HL-60 (cell line): ENCODE measurements at regions not wholly inside any gene's neighbourhood (a gene's known extent, or its start where the extent isn't known, plus 50 kb on each side); places are given as distances from the start of the nearest gene placed in this dataset.

ENCODE experiments used
- POLR2AphosphoS5 ChIP-seq: IDR thresholded peaks from 2 replicates; pipeline ENCODE4 v1.6.1; 2012; ENCODE audit warnings: low read depth
- TF ChIP-seq, protein P1 (sequence below): IDR thresholded peaks from one replicate; pipeline ENCODE4 v1.5.1; 2011; ENCODE audit warnings: low read length, control low read depth, inconsistent platforms; ENCODE audit not compliant: insufficient read depth
- TF ChIP-seq, protein P2 (sequence below): IDR thresholded peaks from 2 replicates; pipeline ENCODE4 v1.6.1; 2012; ENCODE audit warnings: low read depth; ENCODE audit not compliant: insufficient replicate concordance

DNA sequence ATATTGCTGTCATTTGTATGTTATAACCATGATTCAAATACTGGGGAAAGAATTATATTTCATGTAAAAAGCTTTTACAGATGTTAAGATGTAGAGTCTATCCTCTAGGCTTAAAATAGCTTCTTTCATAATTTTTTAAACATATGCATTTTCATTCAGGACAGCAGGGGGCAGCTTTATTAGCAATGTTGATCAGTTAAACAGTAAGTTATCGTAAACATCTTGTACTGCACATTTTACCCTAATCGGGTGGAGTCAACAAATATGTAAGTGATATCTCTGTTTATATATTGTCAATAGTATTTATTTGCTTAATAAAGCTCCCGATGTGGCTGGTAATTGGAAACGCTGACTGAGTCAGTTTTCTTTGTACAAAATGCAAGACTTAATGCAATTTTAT is 142.5 kb upstream of the MED14 start:
- TF ChIP-seq, protein P1, sequence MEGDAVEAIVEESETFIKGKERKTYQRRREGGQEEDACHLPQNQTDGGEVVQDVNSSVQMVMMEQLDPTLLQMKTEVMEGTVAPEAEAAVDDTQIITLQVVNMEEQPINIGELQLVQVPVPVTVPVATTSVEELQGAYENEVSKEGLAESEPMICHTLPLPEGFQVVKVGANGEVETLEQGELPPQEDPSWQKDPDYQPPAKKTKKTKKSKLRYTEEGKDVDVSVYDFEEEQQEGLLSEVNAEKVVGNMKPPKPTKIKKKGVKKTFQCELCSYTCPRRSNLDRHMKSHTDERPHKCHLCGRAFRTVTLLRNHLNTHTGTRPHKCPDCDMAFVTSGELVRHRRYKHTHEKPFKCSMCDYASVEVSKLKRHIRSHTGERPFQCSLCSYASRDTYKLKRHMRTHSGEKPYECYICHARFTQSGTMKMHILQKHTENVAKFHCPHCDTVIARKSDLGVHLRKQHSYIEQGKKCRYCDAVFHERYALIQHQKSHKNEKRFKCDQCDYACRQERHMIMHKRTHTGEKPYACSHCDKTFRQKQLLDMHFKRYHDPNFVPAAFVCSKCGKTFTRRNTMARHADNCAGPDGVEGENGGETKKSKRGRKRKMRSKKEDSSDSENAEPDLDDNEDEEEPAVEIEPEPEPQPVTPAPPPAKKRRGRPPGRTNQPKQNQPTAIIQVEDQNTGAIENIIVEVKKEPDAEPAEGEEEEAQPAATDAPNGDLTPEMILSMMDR = no peak
- TF ChIP-seq, protein P2, sequence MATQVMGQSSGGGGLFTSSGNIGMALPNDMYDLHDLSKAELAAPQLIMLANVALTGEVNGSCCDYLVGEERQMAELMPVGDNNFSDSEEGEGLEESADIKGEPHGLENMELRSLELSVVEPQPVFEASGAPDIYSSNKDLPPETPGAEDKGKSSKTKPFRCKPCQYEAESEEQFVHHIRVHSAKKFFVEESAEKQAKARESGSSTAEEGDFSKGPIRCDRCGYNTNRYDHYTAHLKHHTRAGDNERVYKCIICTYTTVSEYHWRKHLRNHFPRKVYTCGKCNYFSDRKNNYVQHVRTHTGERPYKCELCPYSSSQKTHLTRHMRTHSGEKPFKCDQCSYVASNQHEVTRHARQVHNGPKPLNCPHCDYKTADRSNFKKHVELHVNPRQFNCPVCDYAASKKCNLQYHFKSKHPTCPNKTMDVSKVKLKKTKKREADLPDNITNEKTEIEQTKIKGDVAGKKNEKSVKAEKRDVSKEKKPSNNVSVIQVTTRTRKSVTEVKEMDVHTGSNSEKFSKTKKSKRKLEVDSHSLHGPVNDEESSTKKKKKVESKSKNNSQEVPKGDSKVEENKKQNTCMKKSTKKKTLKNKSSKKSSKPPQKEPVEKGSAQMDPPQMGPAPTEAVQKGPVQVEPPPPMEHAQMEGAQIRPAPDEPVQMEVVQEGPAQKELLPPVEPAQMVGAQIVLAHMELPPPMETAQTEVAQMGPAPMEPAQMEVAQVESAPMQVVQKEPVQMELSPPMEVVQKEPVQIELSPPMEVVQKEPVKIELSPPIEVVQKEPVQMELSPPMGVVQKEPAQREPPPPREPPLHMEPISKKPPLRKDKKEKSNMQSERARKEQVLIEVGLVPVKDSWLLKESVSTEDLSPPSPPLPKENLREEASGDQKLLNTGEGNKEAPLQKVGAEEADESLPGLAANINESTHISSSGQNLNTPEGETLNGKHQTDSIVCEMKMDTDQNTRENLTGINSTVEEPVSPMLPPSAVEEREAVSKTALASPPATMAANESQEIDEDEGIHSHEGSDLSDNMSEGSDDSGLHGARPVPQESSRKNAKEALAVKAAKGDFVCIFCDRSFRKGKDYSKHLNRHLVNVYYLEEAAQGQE = no peak
- TF ChIP-seq POLR2AphosphoS5 = no peak
